ENCODE measurements at regions not wholly inside any gene's neighbourhood (a gene's known extent, or its start where the extent isn't known, plus 50 kb on each side); places are given as distances from the start of the nearest gene placed in this dataset.
"Not testable (repeated sequence)": the region's sequence is repeated elsewhere in the genome, so short reads cannot be mapped to it uniquely, and the experiment has no call there.

DNA sequence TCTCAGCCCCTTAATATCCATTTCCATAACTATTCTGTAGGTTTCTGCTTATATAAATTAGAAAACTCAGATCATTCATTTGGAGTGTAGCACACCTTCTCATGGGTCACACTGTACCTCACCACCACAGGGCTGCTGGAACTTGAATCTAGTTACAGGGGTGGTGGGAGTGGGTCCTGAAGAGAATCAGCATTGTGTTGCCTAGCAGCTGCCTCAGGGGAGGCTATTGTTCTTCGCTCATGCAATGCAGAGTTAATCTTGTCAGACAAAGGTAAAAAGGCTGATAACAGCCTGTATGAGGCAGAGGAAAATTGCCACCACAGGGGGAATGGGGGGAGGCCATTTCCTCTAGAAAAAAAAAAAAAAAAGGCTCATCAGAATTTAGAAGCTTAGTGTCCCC, 496.0 kb upstream of the ADGRB3 start:
- no peak for DNase-seq

DNA sequence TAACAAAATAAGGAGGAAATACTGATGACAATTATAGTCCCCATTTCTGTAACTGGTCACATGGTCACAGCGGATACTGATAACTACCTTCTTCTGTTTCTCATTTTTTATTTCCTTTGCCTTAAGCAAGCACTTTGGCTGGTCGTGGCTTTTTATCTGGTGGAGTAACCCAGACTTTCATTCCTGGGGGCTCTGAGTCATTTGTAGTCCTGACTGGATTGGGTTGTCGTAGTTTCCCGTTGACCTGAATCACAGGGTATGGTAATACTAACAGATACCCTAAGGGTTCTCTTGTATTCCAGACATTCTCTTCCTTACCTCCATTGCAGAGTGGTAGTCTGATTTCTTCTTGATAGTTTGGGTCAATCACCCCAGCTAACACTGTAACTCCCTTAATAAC, 500.3 kb upstream of the ADGRB3 start:
- DNase-seq, result no peak

GRCh38 chr6:68128211-68128610, 506.9 kb upstream of the ADGRB3 start:
- DNase-seq, result no peak

DNA sequence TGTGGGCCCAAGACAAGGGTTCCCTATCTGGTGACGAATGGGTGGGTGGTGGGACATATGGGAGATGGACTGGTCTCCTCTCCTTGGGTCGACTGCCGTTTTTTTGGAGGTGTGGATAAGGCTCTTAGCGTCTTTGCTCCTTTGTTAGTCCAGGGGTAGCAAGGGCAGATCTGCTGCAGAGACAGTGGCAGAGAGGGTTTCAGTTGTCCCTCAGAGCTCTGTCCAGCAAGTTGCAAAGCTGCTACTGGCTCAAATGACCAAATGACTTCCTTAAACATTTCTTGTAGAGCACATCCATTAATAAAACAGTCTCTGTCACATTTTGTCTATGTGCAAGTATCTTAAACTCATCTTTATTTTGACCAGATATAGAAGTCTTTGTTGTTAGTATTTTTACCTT, 508.0 kb upstream of the ADGRB3 start:
- no peak for DNase-seq

DNA sequence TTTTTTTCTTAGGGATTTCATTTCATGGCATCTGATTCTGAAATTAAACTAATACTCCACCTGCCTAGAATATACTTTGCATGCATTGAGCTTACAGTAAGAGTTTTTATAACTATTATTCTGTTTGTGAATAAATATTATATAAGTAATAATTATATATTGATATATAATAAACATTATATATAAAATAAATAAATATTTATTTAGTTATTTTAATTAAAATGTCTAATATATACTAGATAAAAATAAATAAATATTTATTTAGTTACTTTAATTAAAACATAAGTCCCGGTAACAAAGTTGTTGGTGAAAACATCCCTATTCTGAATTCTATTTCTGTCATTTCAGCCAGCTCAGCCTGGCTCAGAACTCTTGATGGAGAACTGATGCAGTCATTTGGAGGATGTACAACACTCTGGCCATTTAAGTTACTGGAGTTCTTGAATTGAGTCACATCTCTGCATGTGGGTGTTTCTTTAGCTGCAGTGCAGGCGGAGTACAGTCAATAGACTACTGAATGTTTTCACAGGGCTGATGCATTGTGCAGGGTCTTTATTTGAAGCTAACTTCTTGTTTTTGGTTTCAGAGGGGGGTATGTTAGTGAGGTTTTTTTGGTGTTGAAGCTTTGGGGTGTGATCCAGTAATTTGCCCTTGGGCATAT, 508.9 kb upstream of the ADGRB3 start:
- no peak for DNase-seq

DNA sequence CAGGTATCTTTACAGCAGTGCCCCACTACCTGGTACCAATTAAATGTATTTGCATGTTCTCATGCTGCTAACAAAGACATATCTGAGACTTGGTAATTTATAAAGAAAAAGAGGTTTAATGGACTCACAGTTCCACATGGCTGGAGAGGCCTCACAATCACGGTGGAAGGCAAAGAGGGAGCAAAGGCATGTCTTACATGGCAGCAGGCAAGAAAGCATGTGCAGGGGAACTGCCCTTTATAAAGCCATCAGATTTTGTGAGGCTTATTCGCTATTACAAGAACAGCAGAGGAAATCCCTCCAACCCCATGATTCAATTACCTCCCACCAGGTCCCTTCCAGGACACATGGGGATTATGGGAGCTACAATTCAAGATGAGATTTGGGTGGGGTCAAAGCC, 512.1 kb upstream of the ADGRB3 start:
- DNase-seq, result not testable (repeated sequence)

- DNase-seq, result no peak
Observed at GRCh38 chr6:68122032-68122431, 513.0 kb upstream of the ADGRB3 start.

- not testable (repeated sequence) for DNase-seq
Observed at GRCh38 chr6:68120954-68121353, 514.1 kb upstream of the ADGRB3 start.

DNA sequence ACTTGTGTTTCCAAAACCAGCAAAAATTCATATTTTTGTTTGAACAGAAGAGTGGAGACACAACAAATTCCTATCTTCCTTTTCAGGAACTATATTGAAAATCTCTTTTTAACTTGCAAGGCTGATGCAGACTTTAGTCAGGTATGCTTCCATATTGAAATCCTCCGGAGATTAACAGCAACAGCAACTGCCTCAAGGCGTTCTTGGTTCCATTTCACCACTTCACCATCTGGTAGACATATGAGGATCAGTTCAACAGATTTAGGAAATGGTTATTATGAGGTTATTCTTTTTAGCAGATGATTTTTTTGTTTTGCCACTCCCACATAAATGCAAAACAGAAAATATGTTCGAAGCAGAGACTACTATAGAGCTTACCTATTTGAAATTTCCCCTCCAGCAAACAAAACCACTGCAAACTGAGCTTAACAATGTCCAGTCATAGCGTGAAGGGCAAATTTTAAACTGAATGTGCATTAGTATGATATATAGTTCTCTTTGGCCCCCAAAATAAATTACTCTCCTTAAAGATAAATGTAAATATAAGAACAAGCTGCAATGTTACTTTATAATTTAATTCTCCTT, 520.5 kb upstream of the ADGRB3 start:
- DNase-seq, result no peak

DNA sequence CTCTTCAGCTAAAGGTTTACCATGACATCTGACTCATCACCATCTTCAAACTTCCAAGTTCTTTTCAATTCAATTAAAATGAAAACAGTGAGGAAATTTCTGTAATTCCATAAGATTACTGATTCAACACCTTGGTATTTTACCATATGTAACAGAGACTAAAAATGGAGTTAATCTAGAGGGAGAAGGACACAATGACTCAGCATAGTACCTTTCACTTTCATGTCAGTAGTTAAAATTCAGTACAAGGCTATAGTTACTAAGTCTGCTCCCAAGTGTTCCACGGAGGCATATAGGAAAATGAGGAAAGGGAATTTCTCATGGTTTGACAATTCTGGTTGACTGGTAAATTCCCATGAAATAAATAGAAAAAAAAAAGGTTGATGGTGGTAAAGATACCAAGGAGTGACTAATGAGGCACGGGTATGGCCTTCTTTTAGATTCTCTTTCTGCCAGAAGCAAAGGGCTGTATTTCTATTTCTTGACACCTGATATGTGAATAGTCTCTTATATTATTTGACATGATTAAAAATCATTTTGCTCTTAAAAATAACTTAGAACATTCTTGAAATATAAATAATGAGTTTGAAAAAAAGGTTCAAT, 526.7 kb upstream of the ADGRB3 start:
- DNase-seq, result no peak

GRCh38 chr6:68094070-68094469, 541.0 kb upstream of the ADGRB3 start:
- no peak for DNase-seq

DNA sequence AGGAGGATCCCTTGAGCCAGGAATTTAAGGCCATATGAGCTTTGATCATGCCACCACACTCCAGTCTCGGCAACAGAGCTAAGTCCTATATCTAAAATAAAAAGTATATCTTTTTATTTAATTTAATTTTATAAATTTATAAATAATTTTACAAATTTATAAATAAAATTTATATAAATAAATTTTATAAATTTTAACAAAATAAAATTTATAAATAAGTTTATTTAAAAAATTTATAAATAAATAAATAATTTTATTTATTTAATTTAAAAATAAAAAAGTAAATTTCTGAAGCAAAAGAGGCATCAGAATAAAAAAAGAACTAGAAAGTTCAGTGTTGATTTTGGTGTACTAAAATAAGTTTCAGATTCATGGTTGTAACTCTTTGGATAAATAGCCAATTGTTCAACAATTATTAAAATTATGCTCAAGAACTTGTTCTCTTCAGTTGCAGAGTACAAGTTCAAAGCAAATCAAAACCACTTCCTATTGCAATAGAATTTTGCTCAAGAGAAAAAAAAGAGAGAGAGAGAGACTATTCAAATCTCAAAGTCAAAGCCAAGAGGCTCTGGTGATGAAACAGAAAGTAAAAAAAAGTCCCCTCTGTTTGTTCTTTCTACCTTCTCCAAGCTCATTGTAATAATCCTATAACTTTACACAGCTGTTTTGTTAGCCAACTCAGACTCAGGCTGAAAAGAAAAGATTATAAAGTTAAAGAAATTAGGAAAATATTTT, 547.5 kb upstream of the ADGRB3 start:
- DNase-seq, result no peak

DNA sequence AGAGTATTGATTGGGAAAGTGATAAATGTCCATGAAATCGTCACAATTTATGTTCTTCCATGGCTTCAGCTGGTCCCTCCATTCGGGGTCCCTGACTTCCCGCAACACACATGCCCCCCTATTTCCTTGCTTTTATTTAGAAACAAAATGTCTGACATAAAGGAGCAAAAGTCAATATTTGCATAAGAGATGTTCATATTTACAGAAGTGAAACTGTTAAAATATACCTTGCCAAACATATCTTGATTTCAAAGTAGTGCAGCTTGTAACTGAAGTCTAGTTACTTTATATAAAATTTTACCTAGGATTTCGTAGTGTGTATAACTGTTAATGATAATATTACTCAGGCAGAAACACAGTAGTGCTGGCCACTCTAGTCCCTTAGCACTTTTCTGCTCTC, 548.9 kb upstream of the ADGRB3 start:
- DNase-seq, result no peak

DNA sequence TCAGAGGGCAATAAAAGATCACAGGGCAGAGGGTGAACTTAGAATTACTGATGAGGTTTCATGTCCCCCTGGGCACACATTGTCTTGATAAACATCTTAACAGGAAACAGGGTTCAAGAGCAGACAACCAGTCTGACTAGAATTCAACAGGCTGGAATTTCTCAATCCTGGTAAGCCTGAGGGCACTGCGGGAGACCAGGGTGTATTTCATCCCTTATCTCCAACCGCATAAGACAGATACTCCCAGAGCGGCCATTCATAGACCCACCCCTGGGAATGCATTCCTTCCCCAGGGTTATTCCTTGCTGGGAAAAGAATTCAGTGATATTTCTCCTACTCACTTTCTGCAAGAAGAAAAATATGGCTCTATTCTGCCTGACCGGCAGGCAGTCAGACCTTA, 549.5 kb upstream of the ADGRB3 start:
- DNase-seq, result not testable (repeated sequence)

- no peak for DNase-seq
Observed at GRCh38 chr6:68082086-68082485, 553.0 kb upstream of the ADGRB3 start.

GRCh38 chr6:68080074-68080473, 555.0 kb upstream of the ADGRB3 start:
- no peak for DNase-seq

DNA sequence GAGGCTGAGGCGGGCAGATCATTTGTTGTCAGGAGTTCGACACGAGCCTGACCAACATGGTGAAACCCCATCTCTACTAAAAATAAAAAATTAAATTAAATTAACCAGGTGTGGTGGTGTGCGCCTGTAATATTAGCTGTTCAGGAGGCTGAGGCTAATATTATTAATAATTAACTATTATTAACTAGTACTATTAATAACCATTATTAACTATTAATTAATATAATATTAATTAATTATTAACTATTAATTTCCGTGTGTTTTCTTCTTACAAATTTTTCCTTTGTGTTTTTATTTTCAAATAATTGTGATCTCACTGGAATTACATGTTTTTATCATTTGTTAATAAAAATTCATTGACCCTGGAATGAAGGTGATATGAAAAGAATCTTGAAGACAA, 557.4 kb upstream of the ADGRB3 start:
- DNase-seq, result no peak

GRCh38 chr6:68071740-68072139, 563.3 kb upstream of the ADGRB3 start:
- no peak for DNase-seq

DNA sequence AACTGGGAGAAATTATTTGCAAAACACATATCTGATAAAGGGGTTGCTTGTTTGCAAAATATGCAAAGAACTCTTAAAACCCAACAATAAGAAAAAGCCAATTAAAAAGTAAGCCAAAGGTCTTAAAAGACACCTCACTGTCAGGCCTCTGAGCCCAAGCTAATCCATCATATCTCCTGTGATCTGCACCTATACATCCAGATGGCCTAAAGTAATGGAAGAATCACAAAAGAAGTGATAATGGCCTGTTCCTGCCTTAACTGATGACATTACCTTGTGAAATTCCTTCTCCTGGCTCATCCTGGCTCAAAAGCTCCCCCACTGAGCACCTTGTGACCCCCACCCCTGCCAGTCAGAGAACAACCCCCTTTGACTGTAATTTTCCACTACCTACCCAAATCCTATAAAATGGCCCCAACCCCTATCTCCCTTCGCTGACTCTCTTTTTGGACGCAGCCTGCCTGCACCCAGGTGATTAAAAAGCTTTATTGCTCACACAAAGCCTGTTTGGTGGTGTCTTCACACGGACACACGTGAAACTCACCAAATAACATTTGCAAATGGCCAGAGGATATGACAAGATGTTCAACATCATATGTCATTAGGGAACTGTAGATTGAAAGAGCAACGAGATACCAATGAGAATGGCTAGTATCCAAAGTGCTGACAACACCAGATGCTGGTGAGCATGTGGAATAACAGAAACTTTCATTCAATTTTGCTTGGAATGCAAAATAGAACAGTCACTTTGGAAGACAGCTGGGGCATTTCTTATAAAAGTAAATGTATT, 565.0 kb upstream of the ADGRB3 start:
- no peak for DNase-seq

DNA sequence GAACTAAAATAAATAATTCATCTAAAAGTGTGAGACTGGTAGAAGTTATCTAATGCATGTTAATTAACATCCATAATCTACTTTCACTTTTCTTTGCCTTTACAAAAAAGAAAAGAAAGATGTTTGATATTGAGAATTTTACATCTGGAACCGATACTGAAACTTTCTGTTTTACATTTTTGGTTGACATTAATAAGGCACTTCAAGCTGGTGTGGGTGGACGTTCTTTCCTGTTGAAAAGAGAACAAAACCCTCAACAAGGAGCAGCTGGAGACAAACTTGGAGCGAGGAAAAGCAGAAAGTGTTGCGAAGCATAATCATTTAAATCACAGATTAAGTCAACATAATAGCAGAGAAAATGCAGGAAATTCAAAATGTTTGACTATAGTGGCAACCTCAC, 575.2 kb upstream of the ADGRB3 start:
- no peak for DNase-seq

GRCh38 chr6:68059261-68059660, 575.8 kb upstream of the ADGRB3 start:
- DNase-seq, result no peak

- DNase-seq, result not testable (repeated sequence)
Observed at GRCh38 chr6:68056596-68056995, 578.5 kb upstream of the ADGRB3 start.

DNA sequence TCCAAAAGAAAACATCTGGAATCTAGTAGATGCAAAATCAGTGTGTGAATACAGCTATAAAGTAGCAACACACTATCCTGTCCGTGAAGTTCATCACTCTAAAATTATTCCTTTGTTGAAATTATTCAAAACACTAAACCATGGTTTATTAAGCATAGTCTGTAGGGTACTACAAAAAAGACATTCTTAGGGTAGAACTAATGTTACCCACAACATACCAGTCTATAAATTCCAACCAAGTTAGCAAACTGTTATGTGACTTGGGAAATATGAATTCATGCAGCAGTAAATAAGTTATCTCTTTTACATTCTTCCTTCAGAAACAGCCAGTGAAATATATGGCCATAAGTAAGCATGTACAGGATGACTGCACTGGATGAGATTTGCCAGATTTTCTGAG, 580.3 kb upstream of the ADGRB3 start:
- no peak for DNase-seq
